Thoracic aorta (tissue), 2 donors: ENCODE measurements at regions not wholly inside any gene's neighbourhood (a gene's known extent, or its start where the extent isn't known, plus 50 kb on each side); places are given as distances from the start of the nearest gene placed in this dataset.

ENCODE experiments used
- ATAC-seq: fragments of 150-250 bp; one replicate; pipeline ENCODE4 v1.8.0; 2017; ENCODE audit warnings: low read depth; ENCODE audit not compliant: insufficient number of reproducible peaks, low FRiP score
- DNase-seq: peaks from one replicate; pipeline ENCODE4 v3.0.0-alpha.2; 2020; ENCODE audit warnings: low spot score
- H3K27ac ChIP-seq, 2 donors: fragments of 200-600 bp; sonication (generic); 1 replicate in 1 of 2; 2 replicates in 1 of 2; pipeline ENCODE4 v1.5.1; 2016; ENCODE audit warnings: mild to moderate bottlenecking in 2 of 2, moderate library complexity in 2 of 2
- H3K27me3 ChIP-seq: fragments of 200-600 bp; sonication (generic); replicated peaks from 2 replicates; pipeline ENCODE4 v1.6.0; 2016; ENCODE audit warnings: mild to moderate bottlenecking; ENCODE audit not compliant: insufficient read depth
- H3K36me3 ChIP-seq: fragments of 200-600 bp; sonication (generic); one replicate; pipeline ENCODE4 v1.5.1; 2016
- H3K4me1 ChIP-seq, 2 donors: fragments of 200-600 bp; sonication (generic); 1 replicate in 1 of 2; 2 replicates in 1 of 2; pipeline versions ENCODE4 v1.5.1 to v1.6.0; 2016; ENCODE audit warnings: low read depth in 2 of 2, mild to moderate bottlenecking in 1 of 2; ENCODE audit not compliant: control insufficient read depth in 1 of 2
- H3K4me3 ChIP-seq: fragments of 200-600 bp; sonication (generic); 2 replicates; pipeline ENCODE4 v1.5.1; 2016; ENCODE audit warnings: mild to moderate bottlenecking
- H3K9me3 ChIP-seq: fragments of 200-600 bp; sonication (generic); 2 replicates; pipeline ENCODE4 v1.5.1; 2016
- CTCF ChIP-seq: fragments of 200-600 bp; sonication (generic); IDR thresholded peaks from one replicate; pipeline ENCODE4 v1.5.1; 2019; ENCODE audit warnings: antibody characterized with exemption

- TF ChIP-seq CTCF = no peak
Observed at GRCh38 chr6:113662688-113663333, 194.3 kb upstream of the MARCKS start.

GRCh38 chr6:113664909-113665308 is 192.2 kb upstream of the MARCKS start:
- H3K9me3 ChIP-seq = no peaks in the 10 kb centered on the region
- no peak overlapping the region for H3K4me3 ChIP-seq
- peaks cover 0 to 8% of the 10 kb centered on the region in 2 donors for H3K4me1 ChIP-seq
- DNase-seq = no peak
- no peak overlapping the region for H3K27ac ChIP-seq
- H3K36me3 ChIP-seq = no peaks in the 10 kb centered on the region
- H3K27me3 ChIP-seq = no peaks in the 10 kb centered on the region
- no peak for TF ChIP-seq CTCF
- no peak for ATAC-seq

More at GRCh38 chr6:113662688-113663333, 194.3 kb upstream of the MARCKS start:
- no peak overlapping the region for H3K27ac ChIP-seq
- H3K4me3 ChIP-seq = no peak overlapping the region
- ATAC-seq (no peak), DNase-seq (no peak)
- no peaks in the 10 kb centered on the region for H3K36me3 ChIP-seq
- no peaks in the 10 kb centered on the region for H3K27me3 ChIP-seq
- no peaks in the 10 kb centered on the region for H3K9me3 ChIP-seq
- no peaks in the 10 kb centered on the region for H3K4me1 ChIP-seq

GRCh38 chr6:113668641-113669408 is 188.3 kb upstream of the MARCKS start:
- no peaks in the 10 kb centered on the region for H3K27me3 ChIP-seq
- no peak overlapping the region for H3K4me3 ChIP-seq
- H3K4me1 ChIP-seq = peaks cover 16 to 17% of the 10 kb centered on the region in 2 donors
- ATAC-seq (no peak), DNase-seq (no peak)
- no peaks in the 10 kb centered on the region for H3K36me3 ChIP-seq
- no peak for TF ChIP-seq CTCF
- no peak overlapping the region for H3K27ac ChIP-seq
- no peaks in the 10 kb centered on the region for H3K9me3 ChIP-seq

- peaks cover 16 to 17% of the 10 kb centered on the region in 2 donors for H3K4me1 ChIP-seq
- TF ChIP-seq CTCF = no peak
- H3K4me3 ChIP-seq = no peak overlapping the region
- H3K27ac ChIP-seq = no peak overlapping the region
- no peaks in the 10 kb centered on the region for H3K9me3 ChIP-seq
- no peak for ATAC-seq
- no peaks in the 10 kb centered on the region for H3K36me3 ChIP-seq
- no peaks in the 10 kb centered on the region for H3K27me3 ChIP-seq
- DNase-seq = no peak
Observed at GRCh38 chr6:113669606-113670005, 187.5 kb upstream of the MARCKS start.

GRCh38 chr6:113671421-113671820 is 185.7 kb upstream of the MARCKS start:
- Histone ChIP-seq H3K27ac (no peak overlapping the region), H3K4me1 (peaks cover 16 to 17% of the 10 kb centered on the region in 2 donors), H3K27me3 (no peaks in the 10 kb centered on the region), H3K9me3 (no peaks in the 10 kb centered on the region), H3K4me3 (no peak overlapping the region), H3K36me3 (no peaks in the 10 kb centered on the region)
- no peak for TF ChIP-seq CTCF
- ATAC-seq (no peak), DNase-seq (no peak)
